ENCODE measurements at regions not wholly inside any gene's neighbourhood (a gene's known extent, or its start where the extent isn't known, plus 50 kb on each side); places are given as distances from the start of the nearest gene placed in this dataset.
"Not testable (repeated sequence)": the region's sequence is repeated elsewhere in the genome, so short reads cannot be mapped to it uniquely, and the experiment has no call there.

GRCh38 chr2:235411905-235412485, 81.8 kb upstream of the AGAP1 start:
- DNase-seq = no peak

- DNase-seq = no peak
Observed at GRCh38 chr2:235413064-235413463, 80.8 kb upstream of the AGAP1 start.

- DNase-seq = no peak
Observed at GRCh38 chr2:235414422-235414821, 79.4 kb upstream of the AGAP1 start.

GRCh38 chr2:235416858-235417499, 76.9 kb upstream of the AGAP1 start:
- no peak for DNase-seq

GRCh38 chr2:235418918-235419317, 74.9 kb upstream of the AGAP1 start:
- peak; percentile 12 for DNase-seq

GRCh38 chr2:235419996-235420395, 73.8 kb upstream of the AGAP1 start:
- no peak for DNase-seq

GRCh38 chr2:235421618-235422017, 72.2 kb upstream of the AGAP1 start:
- no peak for DNase-seq

- DNase-seq = no peak
Observed at GRCh38 chr2:235430366-235431083, 63.3 kb upstream of the AGAP1 start.

GRCh38 chr2:235432741-235433520, 60.9 kb upstream of the AGAP1 start:
- DNase-seq = no peak

- DNase-seq = peak; percentile 24
Observed at GRCh38 chr2:235433860-235434259, 60.0 kb upstream of the AGAP1 start.

GRCh38 chr2:235439959-235440662, 53.7 kb upstream of the AGAP1 start:
- no peak for DNase-seq

GRCh38 chr2:235443580-235443979, 50.3 kb upstream of the AGAP1 start:
- DNase-seq = not testable (repeated sequence)

Data from fibroblast of upper back skin (primary cell).